GM12878 (cell line): ENCODE measurements at regions not wholly inside any gene's neighbourhood (a gene's known extent, or its start where the extent isn't known, plus 50 kb on each side); places are given as distances from the start of the nearest gene placed in this dataset.

ENCODE experiments used
- ATAC-seq: fragments of 200-7000 bp; cut with Tn5 transposase; 3 replicates; pipeline ENCODE4 v1.9.1; 2020; ENCODE audit warnings: mild to moderate bottlenecking, moderate library complexity
- BruUV-seq: library from RNA; stranded (reverse); fragments of 400-500 nt; replicated peaks from 2 replicates; lab custom pipeline; 2021; lab: Mats Ljungman, UMichigan
- CTCF ChIA-PET: fragments of 300-600 bp; sonication (Branson Sonifier 250); formaldehyde crosslinking; extraction: SDS; loops from one replicate; lab custom pipeline; 2021; ENCODE audit warnings: inconsistent platforms; lab: Yijun Ruan, JAX
- POLR2A ChIA-PET: fragments of 350-600 bp; formaldehyde crosslinking; extraction: SDS; loops from one replicate; lab custom pipeline; 2021; ENCODE audit warnings: inconsistent platforms; lab: Charles Lee
- RAD21 ChIA-PET: fragments of 300-600 bp; sonication (Branson Sonifier 250); formaldehyde crosslinking; loops from one replicate; lab custom pipeline; 2023; ENCODE audit warnings: antibody characterized with exemption; ENCODE audit not compliant: unreplicated experiment; lab: Charles Lee
- SMC1A ChIA-PET: fragments of 300-600 bp; sonication (Branson Sonifier 250); formaldehyde crosslinking; loops from one replicate; lab custom pipeline; 2023; ENCODE audit not compliant: unreplicated experiment, uncharacterized antibody; lab: Charles Lee
- DNase-seq: peaks from one replicate; pipeline ENCODE4 v3.0.0-alpha.2; 2011; ENCODE audit warnings: low read depth, low spot score
- FAIRE-seq: peaks from 3 replicates; lab custom pipeline; 2011; peaks lifted over from hg19 to GRCh38; lab: Jason Lieb, UNC
- H2AFZ ChIP-seq: 2 replicates; pipeline ENCODE4 v1.6.0; 2011; ENCODE audit warnings: low read depth, low read length, control low read depth; ENCODE audit not compliant: control insufficient read depth
- H3K27ac ChIP-seq: 2 replicates; pipeline ENCODE4 v1.5.1; 2011; ENCODE audit warnings: control low read depth; ENCODE audit not compliant: control insufficient read depth, insufficient read depth
- H3K27me3 ChIP-seq, 2 experiments: replicated peaks in 1 of 2; 2 replicates each; pipeline versions ENCODE4 v1.6.0 to v1.6.1; 2011; ENCODE audit warnings: low read length in 1 of 2; ENCODE audit not compliant: control insufficient read depth in 2 of 2, insufficient read depth in 2 of 2
- H3K36me3 ChIP-seq, 2 experiments: 2 replicates each; pipeline ENCODE4 v1.5.1; 2011; ENCODE audit warnings: low read length in 1 of 2; ENCODE audit not compliant: control insufficient read depth in 2 of 2, insufficient read depth in 2 of 2
- H3K4me1 ChIP-seq: 2 replicates; pipeline ENCODE4 v1.6.1; 2011; ENCODE audit warnings: mild to moderate bottlenecking, low read length, moderate library complexity, mixed read lengths; ENCODE audit not compliant: control insufficient read depth, insufficient read depth
- H3K4me2 ChIP-seq: 2 replicates; pipeline ENCODE4 v1.6.0; 2011; ENCODE audit warnings: control low read depth; ENCODE audit not compliant: control insufficient read depth, insufficient read depth
- H3K4me3 ChIP-seq: fragments of 200-600 bp; sonication (generic); 2 replicates; pipeline ENCODE4 v1.5.1; 2016
- H3K79me2 ChIP-seq: 2 replicates; pipeline ENCODE4 v1.6.0; 2011; ENCODE audit warnings: low read length; ENCODE audit not compliant: control insufficient read depth, insufficient read depth
- H3K9ac ChIP-seq: 2 replicates; pipeline ENCODE4 v1.8.0; 2011; ENCODE audit warnings: low read length, control low read depth, mixed read lengths; ENCODE audit not compliant: control insufficient read depth, insufficient read depth
- H3K9me3 ChIP-seq: replicated peaks from 3 replicates; pipeline ENCODE4 v1.5.1; 2011; ENCODE audit warnings: mild to moderate bottlenecking, low read length; ENCODE audit not compliant: control insufficient read depth, insufficient read depth
- H4K20me1 ChIP-seq: 2 replicates; pipeline ENCODE4 v1.6.0; 2011; ENCODE audit not compliant: control insufficient read depth, insufficient read depth
- ATF7 ChIP-seq: fragments of 450-650 bp; IDR thresholded peaks from 2 replicates; pipeline ENCODE4 v1.6.1; 2016; ENCODE audit warnings: low read depth, mild to moderate bottlenecking
- BCL11A ChIP-seq: IDR thresholded peaks from 2 replicates; pipeline ENCODE4 v1.6.1; 2011; ENCODE audit warnings: low read depth, low read length
- ESRRA ChIP-seq: IDR thresholded peaks from 2 replicates; pipeline ENCODE4 v1.6.1; 2012; ENCODE audit warnings: mild to moderate bottlenecking, low read length, improper control_type of control experiment
- HDGF ChIP-seq: fragments of 450-650 bp; IDR thresholded peaks from 2 replicates; pipeline ENCODE4 v1.6.1; 2016; ENCODE audit warnings: antibody characterized with exemption
- IRF4 ChIP-seq: IDR thresholded peaks from 2 replicates; pipeline ENCODE4 v1.6.1; 2011; ENCODE audit warnings: low read depth, low read length
- JUND ChIP-seq: IDR thresholded peaks from 2 replicates; pipeline ENCODE4 v1.6.1; 2012; ENCODE audit warnings: low read depth, mild to moderate bottlenecking, low read length, improper control_type of control experiment, moderate library complexity
- MEF2B ChIP-seq: fragments of 450-650 bp; IDR thresholded peaks from 2 replicates; pipeline ENCODE4 v1.6.1; 2018; ENCODE audit warnings: mild to moderate bottlenecking, moderate library complexity; ENCODE audit not compliant: partially characterized antibody, poor library complexity, severe bottlenecking
- MTA2 ChIP-seq: fragments of 450-650 bp; IDR thresholded peaks from 2 replicates; pipeline ENCODE4 v1.6.1; 2016; ENCODE audit warnings: low read depth, mild to moderate bottlenecking, moderate library complexity
- NR2F1 ChIP-seq: fragments of 450-650 bp; conservative IDR thresholded peaks from 2 replicates; pipeline ENCODE4 v1.6.1; 2017; ENCODE audit warnings: mild to moderate bottlenecking
- RAD21 ChIP-seq: IDR thresholded peaks from 2 replicates; pipeline ENCODE4 v1.6.1; 2011; ENCODE audit warnings: mild to moderate bottlenecking, low read depth, low read length, moderate library complexity; ENCODE audit not compliant: insufficient read depth
- WGBS: methylation state at CpG from one replicate; pipeline ENCODE4 v1.1.6; 2016; ENCODE audit warnings: low lambda C conversion rate; ENCODE audit not compliant: insufficient replicate concordance, insufficient coverage; ENCODE audit errors: missing lambda C conversion rate; 5-methylcytosine and 5-hydroxymethylcytosine counted together
- in situ Hi-C: fragments of 300-500 bp; cut with MboI; formaldehyde crosslinking; loops from 9 replicates; pipeline ENCODE4 v1.14.3; 2018; ENCODE audit warnings: mixed read lengths
- intact Hi-C: fragments of 100-400 bp; cut with micrococcal nuclease; formaldehyde crosslinking; loops from one replicate; pipeline ENCODE4 v1.14.2; 2022; ENCODE audit not compliant: unreplicated experiment
- TF ChIP-seq, protein P1 (sequence below): fragments of 450-650 bp; IDR thresholded peaks from 2 replicates; pipeline ENCODE4 v1.6.1; 2016; ENCODE audit warnings: mild to moderate bottlenecking
- TF ChIP-seq, protein P2 (sequence below): fragments of 450-650 bp; IDR thresholded peaks from 2 replicates; pipeline ENCODE4 v1.6.1; 2017; ENCODE audit warnings: mild to moderate bottlenecking, low read depth, inconsistent platforms; ENCODE audit not compliant: poor library complexity, severe bottlenecking

DNA sequence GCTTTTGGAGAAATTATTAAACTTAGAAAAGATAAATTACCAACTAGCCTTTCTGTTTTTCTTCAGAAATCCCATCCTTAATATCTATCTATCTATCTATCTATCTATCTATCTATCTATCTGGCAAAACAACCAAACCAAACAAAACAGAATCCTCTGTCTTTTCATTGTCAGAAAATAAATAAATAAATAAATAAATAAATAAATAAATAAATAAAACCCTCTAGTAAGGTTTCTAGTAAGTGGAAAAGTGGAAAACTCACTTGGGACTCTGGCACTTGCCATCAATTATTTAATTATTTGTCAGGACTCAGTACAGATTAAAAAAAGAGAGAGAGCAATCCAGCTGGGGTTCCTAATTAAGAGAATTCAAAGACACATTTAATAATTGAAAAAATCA, 556.2 kb upstream of the CHORDC1 start:
- H3K4me3 ChIP-seq, result no peak overlapping the region
- no peak overlapping the region for H3K9ac ChIP-seq
- ATAC-seq (no peak), DNase-seq (no peak), FAIRE-seq (no peak)
- no peaks in the 10 kb centered on the region for H3K79me2 ChIP-seq
- in situ Hi-C loops, result no loop called here
- TF ChIP-seq ESRRA (no peak), RAD21 (no peak)
- TF ChIP-seq, protein P1, sequence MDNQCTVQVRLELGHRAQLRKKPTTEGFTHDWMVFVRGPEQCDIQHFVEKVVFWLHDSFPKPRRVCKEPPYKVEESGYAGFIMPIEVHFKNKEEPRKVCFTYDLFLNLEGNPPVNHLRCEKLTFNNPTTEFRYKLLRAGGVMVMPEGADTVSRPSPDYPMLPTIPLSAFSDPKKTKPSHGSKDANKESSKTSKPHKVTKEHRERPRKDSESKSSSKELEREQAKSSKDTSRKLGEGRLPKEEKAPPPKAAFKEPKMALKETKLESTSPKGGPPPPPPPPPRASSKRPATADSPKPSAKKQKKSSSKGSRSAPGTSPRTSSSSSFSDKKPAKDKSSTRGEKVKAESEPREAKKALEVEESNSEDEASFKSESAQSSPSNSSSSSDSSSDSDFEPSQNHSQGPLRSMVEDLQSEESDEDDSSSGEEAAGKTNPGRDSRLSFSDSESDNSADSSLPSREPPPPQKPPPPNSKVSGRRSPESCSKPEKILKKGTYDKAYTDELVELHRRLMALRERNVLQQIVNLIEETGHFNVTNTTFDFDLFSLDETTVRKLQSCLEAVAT, result no peak
- H2AFZ ChIP-seq, result no peak overlapping the region
- H3K4me2 ChIP-seq, result no peak overlapping the region
- ChIA-PET SMC1A (no interaction called here), CTCF (interaction anchor here (0.6 kb wide), 1 partner anchor 79 kb away, joined by 3 read pairs; no protein-coding TSS in a partner anchor), RAD21 (no interaction called here), POLR2A (no interaction called here)
- no peaks in the 10 kb centered on the region for H3K4me1 ChIP-seq
- BruUV-seq, result no TSS peak
- H3K9me3 ChIP-seq, result no peaks in the 10 kb centered on the region
- no peak overlapping the region for H3K27ac ChIP-seq
- no peaks in the 10 kb centered on the region for H3K36me3 ChIP-seq
- no peaks in the 10 kb centered on the region for H3K27me3 ChIP-seq
- no peaks in the 10 kb centered on the region for H4K20me1 ChIP-seq
- intact Hi-C loops, result no loop called here

DNA sequence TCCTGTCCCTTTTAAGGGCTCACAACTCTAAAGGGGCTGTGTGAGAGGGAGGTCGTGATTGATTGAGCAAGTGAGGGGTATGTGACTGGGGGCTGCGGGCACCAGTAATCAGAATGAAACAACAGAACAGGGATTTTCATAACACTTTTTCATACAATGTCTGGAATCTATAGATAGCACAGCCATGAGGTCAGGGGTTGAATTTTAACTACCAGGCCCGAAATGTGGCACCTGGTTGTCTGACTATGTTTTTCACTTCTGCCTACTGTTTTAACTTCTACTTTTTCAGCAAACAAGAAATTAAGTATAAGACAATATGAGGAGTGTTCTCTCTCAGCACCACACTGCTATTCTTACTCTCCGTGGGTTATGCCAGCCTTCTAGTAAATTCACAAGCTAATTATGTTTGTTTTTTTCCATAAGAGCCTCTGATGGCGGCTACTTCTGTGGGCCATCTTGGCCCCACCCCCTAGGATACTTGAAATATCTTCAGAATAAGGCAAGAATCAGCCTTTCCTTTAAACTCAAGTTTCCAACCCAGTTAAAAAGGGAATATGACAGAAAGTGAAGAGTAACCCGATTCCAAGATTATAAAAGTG, 552.8 kb upstream of the CHORDC1 start:
- Histone ChIP-seq H3K79me2 (no peaks in the 10 kb centered on the region), H3K9me3 (no peaks in the 10 kb centered on the region), H3K4me3 (no peak overlapping the region), H3K4me1 (no peaks in the 10 kb centered on the region), H3K4me2 (no peak overlapping the region), H2AFZ (no peak overlapping the region), H3K36me3 (no peaks in the 10 kb centered on the region), H4K20me1 (no peaks in the 10 kb centered on the region), H3K27me3 (no peaks in the 10 kb centered on the region), H3K9ac (no peak overlapping the region), H3K27ac (no peak overlapping the region)
- POLR2A ChIA-PET, result interaction anchor here (0.7 kb wide), 1 partner anchor 263 kb away, joined by 3 read pairs; no protein-coding TSS in a partner anchor
- SMC1A ChIA-PET, result interaction anchor here (1.2 to 1.5 kb wide), 3 partner anchors 11 to 14 kb away, joined by 3 to 4 read pairs (median 4); no protein-coding TSS in a partner anchor
- CTCF ChIA-PET, result no interaction called here
- intact Hi-C loops, result no loop called here
- DNase-seq (peak; percentile 1), FAIRE-seq (no peak), ATAC-seq (peak; percentile 86)
- RAD21 ChIA-PET, result interaction anchor here (1.2 kb wide), 1 partner anchor 185 kb away, joined by 3 read pairs; no protein-coding TSS in a partner anchor
- no peak for TF ChIP-seq JUND
- TF ChIP-seq HDGF, result no peak
- peak; percentile 49; the same call in 1 of the 2 replicates for TF ChIP-seq MTA2
- peak; percentile 46 for TF ChIP-seq ATF7
- no peak for TF ChIP-seq BCL11A
- TF ChIP-seq NR2F1, result 0 out of 2 replicates have a peak, but pooled peaks have one; percentile 23
- peak; percentile 36 for TF ChIP-seq MEF2B
- TF ChIP-seq, protein P2, sequence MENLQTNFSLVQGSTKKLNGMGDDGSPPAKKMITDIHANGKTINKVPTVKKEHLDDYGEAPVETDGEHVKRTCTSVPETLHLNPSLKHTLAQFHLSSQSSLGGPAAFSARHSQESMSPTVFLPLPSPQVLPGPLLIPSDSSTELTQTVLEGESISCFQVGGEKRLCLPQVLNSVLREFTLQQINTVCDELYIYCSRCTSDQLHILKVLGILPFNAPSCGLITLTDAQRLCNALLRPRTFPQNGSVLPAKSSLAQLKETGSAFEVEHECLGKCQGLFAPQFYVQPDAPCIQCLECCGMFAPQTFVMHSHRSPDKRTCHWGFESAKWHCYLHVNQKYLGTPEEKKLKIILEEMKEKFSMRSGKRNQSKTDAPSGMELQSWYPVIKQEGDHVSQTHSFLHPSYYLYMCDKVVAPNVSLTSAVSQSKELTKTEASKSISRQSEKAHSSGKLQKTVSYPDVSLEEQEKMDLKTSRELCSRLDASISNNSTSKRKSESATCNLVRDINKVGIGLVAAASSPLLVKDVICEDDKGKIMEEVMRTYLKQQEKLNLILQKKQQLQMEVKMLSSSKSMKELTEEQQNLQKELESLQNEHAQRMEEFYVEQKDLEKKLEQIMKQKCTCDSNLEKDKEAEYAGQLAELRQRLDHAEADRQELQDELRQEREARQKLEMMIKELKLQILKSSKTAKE, result peak; percentile 36
- TF ChIP-seq IRF4, result no peak
- no TSS peak for BruUV-seq
- in situ Hi-C loops, result no loop called here
- 31% methylated on average over 6 of the region's 6 CpGs for WGBS
